HEK293 (cell line): ENCODE measurements at regions not wholly inside any gene's neighbourhood (a gene's known extent, or its start where the extent isn't known, plus 50 kb on each side); places are given as distances from the start of the nearest gene placed in this dataset.

Source experiments
- CTCF ChIP-seq: fragments of 450-650 bp; formaldehyde crosslinking; IDR thresholded peaks from 2 replicates; pipeline ENCODE4 v1.5.1; 2016; ENCODE audit warnings: missing biosample characterization, missing genetic modification characterization
- ZNF2 ChIP-seq: fragments of 450-650 bp; formaldehyde crosslinking; IDR thresholded peaks from 2 replicates; pipeline ENCODE4 v1.5.1; 2016; ENCODE audit warnings: missing biosample characterization, missing genetic modification characterization
- ZNF664 ChIP-seq: fragments of 450-650 bp; formaldehyde crosslinking; IDR thresholded peaks from 2 replicates; pipeline ENCODE4 v1.5.1; 2016; ENCODE audit warnings: missing biosample characterization, missing genetic modification characterization

DNA sequence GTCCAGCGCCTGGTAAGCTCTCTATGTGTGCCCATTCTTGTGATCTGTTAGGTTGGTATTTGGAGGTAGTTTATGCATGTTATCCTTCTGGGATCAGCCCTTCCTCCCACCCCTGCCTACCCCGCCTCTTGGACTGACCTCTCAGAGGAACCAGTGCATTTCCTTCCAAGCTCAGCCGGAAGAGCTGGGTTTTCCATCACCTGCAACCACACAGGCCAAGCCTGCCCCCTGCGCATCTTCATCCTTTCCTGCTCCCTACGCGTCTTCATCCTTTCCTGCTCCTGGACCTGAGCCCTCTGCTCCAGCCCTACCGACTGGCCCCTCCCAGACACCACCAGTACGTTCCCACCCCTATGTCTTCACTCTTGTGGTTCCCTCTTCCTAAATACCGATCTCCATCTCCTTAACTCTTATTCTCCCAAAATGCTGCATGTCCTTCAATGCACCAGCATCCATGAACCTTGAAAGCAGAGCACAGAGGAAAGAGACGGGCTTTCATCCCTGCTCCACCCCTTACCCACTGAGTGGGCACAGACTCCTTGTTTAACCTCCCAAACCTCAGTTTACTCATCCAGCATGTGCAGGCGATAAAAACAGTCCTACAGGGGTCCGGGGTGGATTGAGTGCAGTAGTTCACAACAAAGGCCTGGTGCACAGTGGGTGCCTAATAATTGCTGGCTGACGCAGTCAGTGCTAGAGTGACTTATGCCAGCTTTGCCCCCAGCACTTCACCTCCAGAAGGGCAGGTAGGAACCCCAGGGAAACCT lies 526.3 kb downstream of the MATN1 start:
- TF ChIP-seq ZNF664 (tag by site-specific recombination) (no peak), ZNF2 (tag by site-specific recombination) (no peak), CTCF (tag by site-specific recombination) (no peak)
